WERI-Rb-1 (cell line): ENCODE measurements at regions not wholly inside any gene's neighbourhood (a gene's known extent, or its start where the extent isn't known, plus 50 kb on each side); places are given as distances from the start of the nearest gene placed in this dataset.
"Not testable (repeated sequence)": the region's sequence is repeated elsewhere in the genome, so short reads cannot be mapped to it uniquely, and the experiment has no call there.

Experiments
- DNase-seq: peaks from one replicate; pipeline ENCODE4 v3.0.0-alpha.2; 2020
- H3K27ac ChIP-seq: fragments of 250-450 bp; sonication (Bioruptor Pico); 2 replicates; pipeline ENCODE4 v1.5.1; 2020; ENCODE audit warnings: mild to moderate bottlenecking, moderate library complexity
- H3K27me3 ChIP-seq: fragments of 250-450 bp; sonication (Bioruptor Pico); 2 replicates; pipeline ENCODE4 v1.5.1; 2021; ENCODE audit warnings: mild to moderate bottlenecking, low read depth, moderate library complexity; ENCODE audit not compliant: insufficient read depth, severe bottlenecking
- H3K36me3 ChIP-seq: fragments of 250-450 bp; sonication (Bioruptor Pico); 2 replicates; pipeline ENCODE4 v1.5.1; 2020; ENCODE audit warnings: mild to moderate bottlenecking, moderate library complexity
- H3K4me3 ChIP-seq: 2 replicates; pipeline ENCODE4 v1.5.1; 2011; ENCODE audit warnings: low read depth, mild to moderate bottlenecking, control low read depth, low read length
- H3K9me3 ChIP-seq: fragments of 250-450 bp; sonication (Bioruptor Pico); 2 replicates; pipeline ENCODE4 v1.5.1; 2021; ENCODE audit warnings: mild to moderate bottlenecking, moderate library complexity; ENCODE audit not compliant: severe bottlenecking
- CTCF ChIP-seq: IDR thresholded peaks from 2 replicates; pipeline ENCODE4 v1.5.1; 2011; ENCODE audit warnings: low read depth, mild to moderate bottlenecking, control low read depth, inconsistent platforms, low read length

GRCh38 chr11:81301166-81301830, 1432.4 kb downstream of the FAM181B start:
- no peaks in the 10 kb centered on the region for H3K27me3 ChIP-seq
- H3K36me3 ChIP-seq = no peaks in the 10 kb centered on the region
- peak; percentile 33 for DNase-seq
- no peak overlapping the region for H3K4me3 ChIP-seq
- 0 out of 2 replicates have a peak overlapping the region, but pooled peaks have one; percentile 30 for H3K27ac ChIP-seq
- no peaks in the 10 kb centered on the region for H3K9me3 ChIP-seq
- no peak for TF ChIP-seq CTCF

GRCh38 chr11:81286959-81287358, 1446.7 kb downstream of the FAM181B start:
- Histone ChIP-seq H3K4me3 (no peak overlapping the region), H3K9me3 (peaks cover 15% of the 10 kb centered on the region), H3K27me3 (no peaks in the 10 kb centered on the region), H3K27ac (no peak overlapping the region), H3K36me3 (no peaks in the 10 kb centered on the region)
- no peak for DNase-seq
- TF ChIP-seq CTCF = no peak

GRCh38 chr11:81286550-81286949, 1447.1 kb downstream of the FAM181B start:
- no peak for DNase-seq
- Histone ChIP-seq H3K27me3 (no peaks in the 10 kb centered on the region), H3K9me3 (peaks cover 15% of the 10 kb centered on the region), H3K27ac (no peak overlapping the region), H3K36me3 (no peaks in the 10 kb centered on the region), H3K4me3 (no peak overlapping the region)
- no peak for TF ChIP-seq CTCF

GRCh38 chr11:81280228-81280627, 1453.4 kb downstream of the FAM181B start:
- H3K9me3 ChIP-seq = peaks cover 16% of the 10 kb centered on the region
- not testable (repeated sequence) for H3K4me3 ChIP-seq, H3K36me3 ChIP-seq, H3K27me3 ChIP-seq
- peak; percentile 73 for DNase-seq
- peak overlapping the region; percentile 48 for H3K27ac ChIP-seq

GRCh38 chr11:81278991-81279390, 1454.7 kb downstream of the FAM181B start:
- Histone ChIP-seq H3K36me3 (no peaks in the 10 kb centered on the region), H3K9me3 (peaks cover 6% of the 10 kb centered on the region), H3K27me3 (no peaks in the 10 kb centered on the region), H3K4me3 (no peak overlapping the region), H3K27ac (peak overlapping the region; percentile 75)
- TF ChIP-seq CTCF = no peak
- peak; percentile 74 for DNase-seq

GRCh38 chr11:81270686-81271085, 1463.0 kb downstream of the FAM181B start:
- Histone ChIP-seq H3K4me3 (no peak overlapping the region), H3K27me3 (no peaks in the 10 kb centered on the region)
- no peak for DNase-seq

More at GRCh38 chr11:81270686-81271085, 1463.0 kb downstream of the FAM181B start:
- Histone ChIP-seq H3K9me3 (no peaks in the 10 kb centered on the region), H3K36me3 (no peaks in the 10 kb centered on the region), H3K27ac (no peak overlapping the region)
- TF ChIP-seq CTCF = no peak
